ENCODE measurements at regions not wholly inside any gene's neighbourhood (a gene's known extent, or its start where the extent isn't known, plus 50 kb on each side); places are given as distances from the start of the nearest gene placed in this dataset.

DNA sequence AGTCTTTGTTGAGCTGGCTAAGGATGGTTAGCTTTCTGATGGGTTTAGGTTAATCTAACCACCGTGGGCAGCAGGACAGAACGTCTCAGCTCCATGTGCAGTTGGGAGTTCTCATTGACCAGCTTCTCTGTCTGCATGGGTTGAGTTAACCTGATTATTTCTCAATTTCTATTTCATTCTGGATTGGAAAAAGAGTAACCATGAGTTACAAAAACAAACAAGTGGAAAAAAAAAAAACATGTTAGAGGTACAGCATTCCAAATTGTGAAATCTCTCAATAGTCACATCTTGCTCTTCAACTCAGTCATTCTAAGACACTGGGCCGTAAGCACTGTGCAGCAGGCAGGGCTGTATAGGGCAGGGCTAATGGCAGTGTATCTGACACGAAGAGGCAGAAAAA, 343.7 kb upstream of the KLF4 start:
- H3K27me3 ChIP-seq: peaks cover 3% of the 10 kb centered on the region
- 83% methylated on average over 4 of the region's 4 CpGs for WGBS (ENCODE audit: low lambda C conversion rate, missing lambda C conversion rate)
- H3K4me1 ChIP-seq (ENCODE audit: insufficient read depth): no peaks in the 10 kb centered on the region
- no peak overlapping the region for H2AFZ ChIP-seq
- no peak overlapping the region for H3K27ac ChIP-seq
- H3K79me2 ChIP-seq: no peaks in the 10 kb centered on the region
- no peaks in the 10 kb centered on the region for H3K36me3 ChIP-seq (replicated peaks; ENCODE audit: insufficient read depth, low read depth)
- no peak overlapping the region for H3K4me2 ChIP-seq
- no peaks in the 10 kb centered on the region for H4K20me1 ChIP-seq (ENCODE audit: insufficient read depth, poor library complexity, severe bottlenecking)
- H3K9me3 ChIP-seq (ENCODE audit: low read depth): no peaks in the 10 kb centered on the region
- DNase-seq (ENCODE audit: low spot score): no peak
- H3K9me2 ChIP-seq (replicated peaks; ENCODE audit: insufficient read depth): no peaks in the 10 kb centered on the region
- no peak overlapping the region for H3K4me3 ChIP-seq
- no peak for TF ChIP-seq EZH2phosphoT487 (IDR thresholded peaks at IDR 0.05; ENCODE audit: low read depth, severe bottlenecking, unreplicated experiment)
- TF ChIP-seq, protein P1, sequence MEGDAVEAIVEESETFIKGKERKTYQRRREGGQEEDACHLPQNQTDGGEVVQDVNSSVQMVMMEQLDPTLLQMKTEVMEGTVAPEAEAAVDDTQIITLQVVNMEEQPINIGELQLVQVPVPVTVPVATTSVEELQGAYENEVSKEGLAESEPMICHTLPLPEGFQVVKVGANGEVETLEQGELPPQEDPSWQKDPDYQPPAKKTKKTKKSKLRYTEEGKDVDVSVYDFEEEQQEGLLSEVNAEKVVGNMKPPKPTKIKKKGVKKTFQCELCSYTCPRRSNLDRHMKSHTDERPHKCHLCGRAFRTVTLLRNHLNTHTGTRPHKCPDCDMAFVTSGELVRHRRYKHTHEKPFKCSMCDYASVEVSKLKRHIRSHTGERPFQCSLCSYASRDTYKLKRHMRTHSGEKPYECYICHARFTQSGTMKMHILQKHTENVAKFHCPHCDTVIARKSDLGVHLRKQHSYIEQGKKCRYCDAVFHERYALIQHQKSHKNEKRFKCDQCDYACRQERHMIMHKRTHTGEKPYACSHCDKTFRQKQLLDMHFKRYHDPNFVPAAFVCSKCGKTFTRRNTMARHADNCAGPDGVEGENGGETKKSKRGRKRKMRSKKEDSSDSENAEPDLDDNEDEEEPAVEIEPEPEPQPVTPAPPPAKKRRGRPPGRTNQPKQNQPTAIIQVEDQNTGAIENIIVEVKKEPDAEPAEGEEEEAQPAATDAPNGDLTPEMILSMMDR (IDR thresholded peaks at IDR 0.05; ENCODE audit: poor library complexity): no peak
- no peak for TF ChIP-seq EZH2 (IDR thresholded peaks at IDR 0.05; ENCODE audit: borderline replicate concordance)

DNA sequence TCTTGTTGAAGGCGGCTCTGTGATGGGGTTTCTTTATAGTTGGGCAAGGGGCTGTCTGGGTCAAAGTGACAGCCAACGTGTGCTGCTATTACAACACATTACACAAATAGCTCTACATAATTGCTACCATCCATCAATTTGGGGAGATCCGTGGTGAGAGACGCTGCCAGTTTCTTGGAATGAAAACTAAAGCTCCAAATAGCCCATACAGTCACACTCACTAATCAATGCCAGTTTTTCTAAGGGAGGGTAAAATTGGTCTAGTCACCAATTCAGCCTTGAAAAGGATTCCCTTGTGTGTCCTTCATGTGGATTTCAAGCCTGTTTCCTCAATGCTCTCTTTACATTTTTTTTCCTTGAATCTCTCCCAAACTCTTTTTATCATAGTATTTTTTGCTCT, 343.3 kb upstream of the KLF4 start:
- no peaks in the 10 kb centered on the region for H3K79me2 ChIP-seq
- no peak for DNase-seq (ENCODE audit: low spot score)

DNA sequence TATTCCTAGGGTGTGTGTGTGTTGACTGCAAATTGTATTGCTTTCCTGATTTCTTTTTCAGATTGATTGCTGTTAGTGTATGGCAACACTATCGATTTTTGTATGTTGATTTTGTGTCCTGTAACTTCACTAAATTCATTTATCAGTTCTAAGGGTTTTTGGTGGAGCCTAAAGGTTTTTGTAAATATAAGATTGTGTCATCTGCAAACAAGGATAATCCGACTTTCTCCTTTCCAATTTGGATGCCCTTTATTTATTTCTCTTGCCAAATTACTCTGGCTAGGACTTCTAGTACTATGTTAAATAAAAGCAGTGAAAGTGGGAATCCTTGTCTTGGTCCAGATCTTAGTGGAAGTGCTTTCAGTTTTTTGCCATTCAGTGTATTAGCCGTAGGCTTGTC, 340.9 kb upstream of the KLF4 start:
- H3K79me2 ChIP-seq: no peaks in the 10 kb centered on the region
- no peak for DNase-seq (ENCODE audit: low spot score)
- no peaks in the 10 kb centered on the region for H3K4me1 ChIP-seq (ENCODE audit: insufficient read depth)
- TF ChIP-seq EZH2 (IDR thresholded peaks at IDR 0.05; ENCODE audit: borderline replicate concordance) (no peak), EZH2phosphoT487 (IDR thresholded peaks at IDR 0.05; ENCODE audit: low read depth, severe bottlenecking, unreplicated experiment) (no peak)
- TF ChIP-seq, protein P1 (IDR thresholded peaks at IDR 0.05; ENCODE audit: poor library complexity): no peak
- H3K27ac ChIP-seq: no peak overlapping the region
- no peak overlapping the region for H2AFZ ChIP-seq
- no peak overlapping the region for H3K4me2 ChIP-seq
- peaks cover 3% of the 10 kb centered on the region for H3K27me3 ChIP-seq
- no peaks in the 10 kb centered on the region for H3K9me3 ChIP-seq (ENCODE audit: low read depth)
- no peak overlapping the region for H3K4me3 ChIP-seq
- no peaks in the 10 kb centered on the region for H3K36me3 ChIP-seq (replicated peaks; ENCODE audit: insufficient read depth, low read depth)
- H4K20me1 ChIP-seq (ENCODE audit: insufficient read depth, poor library complexity, severe bottlenecking): no peaks in the 10 kb centered on the region
- H3K9me2 ChIP-seq (replicated peaks; ENCODE audit: insufficient read depth): no peaks in the 10 kb centered on the region
- 69% methylated on average over 3 of the region's 3 CpGs for WGBS (ENCODE audit: low lambda C conversion rate, missing lambda C conversion rate)

More for the DNA sequence above, 343.3 kb upstream of the KLF4 start:
- no peaks in the 10 kb centered on the region for H3K9me3 ChIP-seq (ENCODE audit: low read depth)
- no peak overlapping the region for H2AFZ ChIP-seq
- no peak overlapping the region for H3K27ac ChIP-seq
- WGBS (ENCODE audit: low lambda C conversion rate, missing lambda C conversion rate): 62% methylated on average over 4 of the region's 4 CpGs
- peaks cover 3% of the 10 kb centered on the region for H3K27me3 ChIP-seq
- H3K4me3 ChIP-seq: no peak overlapping the region
- no peaks in the 10 kb centered on the region for H4K20me1 ChIP-seq (ENCODE audit: insufficient read depth, poor library complexity, severe bottlenecking)
- H3K4me2 ChIP-seq: no peak overlapping the region
- H3K9me2 ChIP-seq (replicated peaks; ENCODE audit: insufficient read depth): no peaks in the 10 kb centered on the region
- H3K36me3 ChIP-seq (replicated peaks; ENCODE audit: insufficient read depth, low read depth): no peaks in the 10 kb centered on the region
- TF ChIP-seq EZH2phosphoT487 (IDR thresholded peaks at IDR 0.05; ENCODE audit: low read depth, severe bottlenecking, unreplicated experiment) (no peak), EZH2 (IDR thresholded peaks at IDR 0.05; ENCODE audit: borderline replicate concordance) (no peak)
- TF ChIP-seq, protein P1 (IDR thresholded peaks at IDR 0.05; ENCODE audit: poor library complexity): no peak
- no peaks in the 10 kb centered on the region for H3K4me1 ChIP-seq (ENCODE audit: insufficient read depth)

DNA sequence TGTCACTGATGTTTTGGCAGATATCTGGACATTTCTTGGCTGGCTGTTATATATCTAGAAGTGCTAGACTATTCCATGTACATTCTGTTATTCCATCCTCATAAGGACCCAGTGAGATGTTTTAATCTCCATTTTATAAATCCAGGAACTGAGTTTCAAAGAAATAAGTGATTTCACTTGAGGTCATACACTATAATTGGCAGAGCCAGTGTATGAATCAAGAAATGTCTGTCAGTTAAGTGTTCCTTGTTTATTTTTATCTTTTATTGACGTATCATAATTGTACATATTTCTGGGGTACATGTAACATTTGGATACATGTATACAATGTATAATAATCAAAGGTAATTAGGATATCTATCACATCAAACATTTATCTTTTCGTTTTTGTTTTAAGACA, 338.3 kb upstream of the KLF4 start:
- H3K4me2 ChIP-seq: no peak overlapping the region
- peaks cover 14% of the 10 kb centered on the region for H3K27me3 ChIP-seq
- H3K4me1 ChIP-seq (ENCODE audit: insufficient read depth): no peaks in the 10 kb centered on the region
- H3K79me2 ChIP-seq: no peaks in the 10 kb centered on the region
- 87% methylated on average over 2 of the region's 2 CpGs for WGBS (ENCODE audit: low lambda C conversion rate, missing lambda C conversion rate)
- H3K27ac ChIP-seq: no peak overlapping the region
- H3K9me2 ChIP-seq (replicated peaks; ENCODE audit: insufficient read depth): no peaks in the 10 kb centered on the region
- H3K4me3 ChIP-seq: no peak overlapping the region
- TF ChIP-seq, protein P1 (IDR thresholded peaks at IDR 0.05; ENCODE audit: poor library complexity): no peak
- no peak for TF ChIP-seq EZH2 (IDR thresholded peaks at IDR 0.05; ENCODE audit: borderline replicate concordance)
- no peak for TF ChIP-seq EZH2phosphoT487 (IDR thresholded peaks at IDR 0.05; ENCODE audit: low read depth, severe bottlenecking, unreplicated experiment)
- no peak overlapping the region for H2AFZ ChIP-seq
- DNase-seq (ENCODE audit: low spot score): no peak
- H3K9me3 ChIP-seq (ENCODE audit: low read depth): no peaks in the 10 kb centered on the region
- H4K20me1 ChIP-seq (ENCODE audit: insufficient read depth, poor library complexity, severe bottlenecking): no peaks in the 10 kb centered on the region
- no peaks in the 10 kb centered on the region for H3K36me3 ChIP-seq (replicated peaks; ENCODE audit: insufficient read depth, low read depth)
